NT2/D1 (cell line): ENCODE measurements at regions not wholly inside any gene's neighbourhood (a gene's known extent, or its start where the extent isn't known, plus 50 kb on each side); places are given as distances from the start of the nearest gene placed in this dataset.

Experiments used
- YY1 ChIP-seq: IDR thresholded peaks from 2 replicates; pipeline ENCODE4 v1.6.1; 2011; ENCODE audit not compliant: insufficient read length, insufficient read depth
- ZNF274 ChIP-seq: IDR thresholded peaks from 2 replicates; pipeline ENCODE4 v1.6.1; 2011; ENCODE audit warnings: mild to moderate bottlenecking, low read depth, low read length

GRCh38 chr4:59608466-59608865 is 1591.7 kb upstream of the ADGRL3 start:
- TF ChIP-seq YY1 (no peak), ZNF274 (no peak)
